IgD-negative memory B cell (primary cell): ENCODE measurements at regions not wholly inside any gene's neighbourhood (a gene's known extent, or its start where the extent isn't known, plus 50 kb on each side); places are given as distances from the start of the nearest gene placed in this dataset.
"Not testable (repeated sequence)": the region's sequence is repeated elsewhere in the genome, so short reads cannot be mapped to it uniquely, and the experiment has no call there.

ENCODE experiments used
- H3K27ac Mint-ChIP-seq, 3 donors: one replicate each; pipeline ENCODE4 v1.8.0; 2020 to 2022; ENCODE audit warnings: mild to moderate bottlenecking in 3 of 3, mixed read lengths in 3 of 3, moderate library complexity in 1 of 3
- H3K27me3 Mint-ChIP-seq: one replicate; pipeline ENCODE4 v1.8.0; 2021; ENCODE audit warnings: mixed read lengths
- H3K36me3 Mint-ChIP-seq: one replicate; pipeline ENCODE4 v1.8.0; 2020; ENCODE audit warnings: mild to moderate bottlenecking, mixed read lengths
- H3K4me1 Mint-ChIP-seq, 3 donors: one replicate each; pipeline ENCODE4 v1.8.0; 2020 to 2022; ENCODE audit warnings: mixed read lengths in 3 of 3, mild to moderate bottlenecking in 1 of 3
- H3K4me3 Mint-ChIP-seq, 4 donors: one replicate each; pipeline ENCODE4 v1.8.0; 2020 to 2022; ENCODE audit warnings: mild to moderate bottlenecking in 4 of 4, mixed read lengths in 4 of 4, moderate library complexity in 3 of 4
- H3K9me3 Mint-ChIP-seq, 3 donors: one replicate each; pipeline ENCODE4 v1.8.0; 2020 to 2021; ENCODE audit warnings: mixed read lengths in 3 of 3, mild to moderate bottlenecking in 1 of 3

- Mint-ChIP-seq H3K27me3 (peaks cover 10% of the 10 kb centered on the region), H3K27ac (no peak overlapping the region), H3K4me3 (no peak overlapping the region), H3K36me3 (no peaks in the 10 kb centered on the region), H3K9me3 (peaks cover 0 to 3% (median 0%) of the 10 kb centered on the region in 3 donors), H3K4me1 (no peaks in the 10 kb centered on the region)
Observed at GRCh38 chr17:34024806-34025551, 230.1 kb upstream of the CCL2 start.

- not testable (repeated sequence) for H3K27ac Mint-ChIP-seq, H3K36me3 Mint-ChIP-seq, H3K4me1 Mint-ChIP-seq, H3K4me3 Mint-ChIP-seq, H3K27me3 Mint-ChIP-seq
- H3K9me3 Mint-ChIP-seq: peaks cover 3 to 18% (median 5%) of the 10 kb centered on the region in 3 donors
Observed at GRCh38 chr17:34030601-34031000, 224.5 kb upstream of the CCL2 start.

GRCh38 chr17:34032305-34032704 is 222.8 kb upstream of the CCL2 start:
- H3K27me3 Mint-ChIP-seq, H3K27ac Mint-ChIP-seq, H3K4me1 Mint-ChIP-seq, H3K4me3 Mint-ChIP-seq, H3K36me3 Mint-ChIP-seq: not testable (repeated sequence)
- peaks cover 3 to 18% (median 5%) of the 10 kb centered on the region in 3 donors for H3K9me3 Mint-ChIP-seq

- not testable (repeated sequence) for H3K9me3 Mint-ChIP-seq, H3K4me3 Mint-ChIP-seq, H3K36me3 Mint-ChIP-seq, H3K27me3 Mint-ChIP-seq, H3K27ac Mint-ChIP-seq, H3K4me1 Mint-ChIP-seq
Observed at GRCh38 chr17:34038786-34039185, 216.3 kb upstream of the CCL2 start.

- H3K4me1 Mint-ChIP-seq, H3K4me3 Mint-ChIP-seq, H3K9me3 Mint-ChIP-seq, H3K27me3 Mint-ChIP-seq, H3K27ac Mint-ChIP-seq, H3K36me3 Mint-ChIP-seq: not testable (repeated sequence)
Observed at GRCh38 chr17:34039213-34039612, 215.9 kb upstream of the CCL2 start.

- not testable (repeated sequence) for H3K36me3 Mint-ChIP-seq, H3K4me3 Mint-ChIP-seq, H3K27ac Mint-ChIP-seq, H3K4me1 Mint-ChIP-seq, H3K9me3 Mint-ChIP-seq, H3K27me3 Mint-ChIP-seq
Observed at GRCh38 chr17:34039759-34040555, 215.1 kb upstream of the CCL2 start.

- Mint-ChIP-seq H3K4me3 (no peak overlapping the region), H3K27me3 (peaks cover 10% of the 10 kb centered on the region), H3K9me3 (peaks cover 0 to 6% (median 4%) of the 10 kb centered on the region in 3 donors), H3K36me3 (peaks cover 3% of the 10 kb centered on the region), H3K27ac (no peak overlapping the region), H3K4me1 (peaks cover 0 to 1% (median 0%) of the 10 kb centered on the region in 3 donors)
Observed at GRCh38 chr17:34045990-34046389, 209.1 kb upstream of the CCL2 start.

GRCh38 chr17:34051046-34051445 is 204.0 kb upstream of the CCL2 start:
- H3K4me3 Mint-ChIP-seq: no peak overlapping the region
- H3K27ac Mint-ChIP-seq: no peak overlapping the region
- H3K27me3 Mint-ChIP-seq: peaks cover 14% of the 10 kb centered on the region
- H3K36me3 Mint-ChIP-seq: peaks cover 3% of the 10 kb centered on the region
- H3K4me1 Mint-ChIP-seq: peaks cover 0 to 1% (median 0%) of the 10 kb centered on the region in 3 donors
- peaks cover 0 to 4% (median 2%) of the 10 kb centered on the region in 3 donors for H3K9me3 Mint-ChIP-seq

GRCh38 chr17:34054495-34054894 is 200.6 kb upstream of the CCL2 start:
- H3K27me3 Mint-ChIP-seq: peaks cover 13% of the 10 kb centered on the region
- H3K36me3 Mint-ChIP-seq: no peaks in the 10 kb centered on the region
- no peaks in the 10 kb centered on the region for H3K4me1 Mint-ChIP-seq
- H3K27ac Mint-ChIP-seq: no peak overlapping the region
- peaks cover 0 to 6% (median 0%) of the 10 kb centered on the region in 3 donors for H3K9me3 Mint-ChIP-seq
- H3K4me3 Mint-ChIP-seq: no peak overlapping the region

GRCh38 chr17:34055606-34056005 is 199.5 kb upstream of the CCL2 start:
- Mint-ChIP-seq H3K36me3 (no peaks in the 10 kb centered on the region), H3K27me3 (peaks cover 7% of the 10 kb centered on the region), H3K9me3 (peaks cover 0 to 5% (median 4%) of the 10 kb centered on the region in 3 donors)

GRCh38 chr17:34059423-34060220 is 195.5 kb upstream of the CCL2 start:
- no peaks in the 10 kb centered on the region for H3K4me1 Mint-ChIP-seq
- peaks cover 2 to 11% (median 9%) of the 10 kb centered on the region in 3 donors for H3K9me3 Mint-ChIP-seq
- H3K27me3 Mint-ChIP-seq: peaks cover 7% of the 10 kb centered on the region
- no peak overlapping the region for H3K4me3 Mint-ChIP-seq
- no peak overlapping the region for H3K27ac Mint-ChIP-seq
- H3K36me3 Mint-ChIP-seq: no peaks in the 10 kb centered on the region

More at GRCh38 chr17:34055606-34056005, 199.5 kb upstream of the CCL2 start:
- H3K4me3 Mint-ChIP-seq: no peak overlapping the region
- no peaks in the 10 kb centered on the region for H3K4me1 Mint-ChIP-seq
- H3K27ac Mint-ChIP-seq: no peak overlapping the region

GRCh38 chr17:34066528-34066927 is 188.6 kb upstream of the CCL2 start:
- Mint-ChIP-seq H3K27ac (no peak overlapping the region), H3K4me1 (no peaks in the 10 kb centered on the region)

GRCh38 chr17:34067011-34067410 is 188.1 kb upstream of the CCL2 start:
- Mint-ChIP-seq H3K27ac (no peak overlapping the region), H3K27me3 (peaks cover 2% of the 10 kb centered on the region), H3K4me3 (no peak overlapping the region), H3K4me1 (no peaks in the 10 kb centered on the region), H3K36me3 (no peaks in the 10 kb centered on the region), H3K9me3 (peaks cover 0 to 6% (median 2%) of the 10 kb centered on the region in 3 donors)

More at GRCh38 chr17:34066528-34066927, 188.6 kb upstream of the CCL2 start:
- peaks cover 0 to 6% (median 2%) of the 10 kb centered on the region in 3 donors for H3K9me3 Mint-ChIP-seq
- no peak overlapping the region for H3K4me3 Mint-ChIP-seq
- H3K27me3 Mint-ChIP-seq: peaks cover 2% of the 10 kb centered on the region
- H3K36me3 Mint-ChIP-seq: no peaks in the 10 kb centered on the region

- Mint-ChIP-seq H3K27me3 (peaks cover 2% of the 10 kb centered on the region), H3K36me3 (no peaks in the 10 kb centered on the region), H3K4me1 (no peaks in the 10 kb centered on the region), H3K27ac (no peak overlapping the region), H3K4me3 (no peak overlapping the region), H3K9me3 (peaks cover 0 to 10% (median 2%) of the 10 kb centered on the region in 3 donors)
Observed at GRCh38 chr17:34068571-34068970, 186.5 kb upstream of the CCL2 start.

- no peak overlapping the region for H3K27ac Mint-ChIP-seq
- H3K27me3 Mint-ChIP-seq: peaks cover 2% of the 10 kb centered on the region
- peaks cover 0 to 4% (median 2%) of the 10 kb centered on the region in 3 donors for H3K9me3 Mint-ChIP-seq
- H3K36me3 Mint-ChIP-seq: no peaks in the 10 kb centered on the region
- no peak overlapping the region for H3K4me3 Mint-ChIP-seq
- H3K4me1 Mint-ChIP-seq: no peaks in the 10 kb centered on the region
Observed at GRCh38 chr17:34070712-34071111, 184.4 kb upstream of the CCL2 start.
